HG02973 (cell line): ENCODE measurements at regions not wholly inside any gene's neighbourhood (a gene's known extent, or its start where the extent isn't known, plus 50 kb on each side); places are given as distances from the start of the nearest gene placed in this dataset.

Experiments
- ATAC-seq: cut with Tn5 transposase; IDR thresholded peaks from one replicate; pipeline ENCODE4 v1.9.1; 2021; ENCODE audit warnings: moderate library complexity; ENCODE audit not compliant: unreplicated experiment

DNA sequence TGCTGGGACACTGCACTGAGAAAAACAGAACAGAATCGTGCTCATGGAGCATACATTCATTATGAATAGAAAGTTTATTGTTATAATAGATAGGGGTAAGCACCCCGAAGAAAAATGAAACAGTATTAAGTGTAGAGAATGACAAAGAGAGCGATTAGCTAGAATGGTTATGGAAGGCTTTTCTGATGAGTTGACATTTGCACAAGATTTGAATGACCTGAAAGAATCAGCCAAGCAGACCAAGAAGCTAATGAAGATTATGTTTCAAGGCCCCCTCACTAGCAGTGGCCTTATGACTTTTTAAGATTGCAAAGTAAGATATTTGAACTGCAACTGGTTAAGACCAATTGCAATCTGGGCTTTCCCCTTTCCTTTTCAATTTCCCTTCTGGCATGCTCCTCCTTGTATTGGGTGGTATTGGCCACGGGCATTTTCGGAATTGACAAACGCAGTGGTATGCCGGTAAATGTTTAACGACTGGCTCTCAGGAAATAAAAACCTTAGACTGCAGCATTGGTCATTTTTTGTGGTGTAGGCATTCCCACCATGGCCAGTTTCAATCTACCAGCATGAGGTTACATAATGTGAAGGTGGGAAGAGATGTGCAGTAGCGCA, 120.0 kb upstream of the CITED2 start:
- ATAC-seq: no peak

DNA sequence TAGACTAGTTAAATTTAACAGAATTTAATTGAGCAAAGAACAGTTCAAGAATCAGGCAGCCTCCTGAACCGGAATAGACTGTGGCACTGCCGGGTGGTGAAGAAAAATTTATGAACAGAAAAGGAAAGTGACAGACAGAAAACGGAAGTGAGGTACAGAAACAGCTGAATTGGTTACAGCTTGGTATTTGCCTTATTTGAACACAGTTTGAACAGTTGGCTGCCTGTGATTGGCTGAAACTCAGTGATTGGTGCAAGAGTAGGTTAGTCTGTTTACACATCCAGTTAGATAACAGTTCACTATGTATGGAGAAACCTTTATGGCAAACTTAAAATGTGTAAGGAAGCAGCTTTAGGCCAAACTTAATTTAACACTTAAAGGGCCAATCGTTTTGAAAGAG, 116.0 kb upstream of the CITED2 start:
- ATAC-seq: no peak

- no peak for ATAC-seq
These were observed 112.0 kb upstream of the CITED2 start for GRCh38 chr6:139486476-139486799.

- ATAC-seq: no peak
These were observed 111.5 kb upstream of the CITED2 start for GRCh38 chr6:139485742-139486475.

GRCh38 chr6:139485185-139485584, 110.7 kb upstream of the CITED2 start:
- ATAC-seq: no peak

DNA sequence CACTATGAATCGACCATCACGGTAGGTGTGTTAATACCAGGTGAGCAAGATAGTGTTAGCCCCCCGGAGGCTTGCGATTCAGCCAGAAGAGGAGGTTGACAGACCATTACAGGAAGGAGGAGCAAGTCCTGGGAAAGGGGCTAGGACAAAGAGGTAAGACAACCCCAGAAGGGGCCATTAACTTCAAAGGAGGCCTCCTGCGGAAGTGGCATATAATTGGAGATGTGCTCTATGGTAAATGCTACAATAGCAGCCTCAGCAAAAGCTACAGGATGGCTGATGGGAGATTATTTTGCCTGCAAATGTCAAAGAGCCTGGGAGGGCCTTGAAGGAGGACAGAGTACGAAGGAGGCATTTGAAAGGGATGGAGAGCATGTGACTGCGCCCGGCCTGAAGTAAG, 108.6 kb upstream of the CITED2 start:
- ATAC-seq: no peak

- no peak for ATAC-seq
These were observed 107.8 kb upstream of the CITED2 start for GRCh38 chr6:139482287-139482686.

DNA sequence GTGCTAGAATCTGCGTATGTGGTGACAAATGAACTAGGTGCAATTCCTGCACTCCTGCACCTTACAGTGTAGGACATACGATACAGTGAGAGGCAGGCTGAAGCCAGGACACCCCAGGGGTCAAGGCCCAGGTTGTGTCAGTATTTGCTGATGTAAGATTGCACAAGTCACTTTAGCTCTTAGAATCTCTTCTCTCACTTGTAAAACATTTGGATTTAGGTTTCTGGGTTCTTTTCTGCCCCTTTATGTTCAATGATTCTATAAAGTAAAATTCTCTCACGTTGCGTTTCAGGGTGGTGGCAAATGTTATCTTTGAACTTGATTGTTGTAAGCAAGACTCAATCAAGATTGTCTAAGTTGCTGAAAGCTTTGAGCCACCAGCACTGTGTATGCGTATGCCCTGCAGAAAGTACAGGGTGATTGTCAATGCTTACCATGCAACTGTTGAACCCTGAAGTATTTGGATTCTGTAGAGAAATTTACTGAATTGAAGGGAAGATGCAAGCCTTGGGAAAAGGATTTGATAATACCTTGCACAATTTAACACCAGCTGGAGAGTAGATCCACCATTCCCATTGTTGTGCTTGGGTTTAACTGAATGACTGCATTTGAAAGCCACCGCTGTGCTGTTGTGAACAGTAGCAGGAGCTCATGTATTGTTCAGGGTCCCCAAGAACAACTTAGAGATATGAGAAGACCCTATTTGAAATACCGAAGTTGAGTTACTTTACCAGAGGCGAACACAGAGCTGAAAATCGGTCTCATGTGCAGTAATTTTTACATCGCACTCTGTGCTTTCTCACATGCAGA, 106.1 kb upstream of the CITED2 start:
- ATAC-seq: no peak

DNA sequence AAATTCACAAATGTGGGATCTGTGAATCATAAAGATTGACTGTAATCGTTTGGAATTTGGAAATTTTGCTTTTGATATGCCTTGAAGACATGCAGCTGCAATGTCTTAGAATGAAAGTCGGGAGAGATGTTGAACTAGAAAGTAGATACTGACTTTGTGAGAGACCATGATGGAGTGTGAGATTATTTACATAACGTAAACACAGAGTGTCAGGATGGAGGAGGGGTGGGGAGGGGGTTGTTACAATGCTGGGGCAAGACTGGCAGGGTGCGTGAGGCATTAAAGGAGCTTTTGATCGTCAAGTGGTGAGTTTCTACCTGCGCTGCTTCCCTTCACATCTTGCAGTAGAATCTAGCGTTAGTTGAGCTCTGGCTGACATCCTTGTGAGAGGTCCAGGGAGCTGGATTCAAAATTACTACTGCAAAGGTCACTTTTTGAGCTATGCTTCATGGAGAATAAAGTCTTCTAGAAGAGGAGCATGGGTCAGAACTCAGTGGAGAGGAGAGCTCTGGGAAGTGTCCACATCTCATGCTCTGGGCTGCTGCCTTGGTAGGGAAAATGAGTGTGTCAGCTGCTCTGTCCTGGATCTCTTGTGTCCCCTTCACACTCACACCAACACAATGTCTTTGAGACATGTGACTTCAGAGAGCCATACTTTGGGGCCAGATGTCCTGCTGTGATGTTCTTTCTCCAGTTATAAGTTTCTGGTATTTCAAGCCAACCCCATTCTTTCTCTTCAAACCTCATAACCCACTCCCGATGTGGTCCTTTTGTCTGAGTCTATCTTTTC, 105.2 kb upstream of the CITED2 start:
- no peak for ATAC-seq

- no peak for ATAC-seq
These were observed 101.2 kb upstream of the CITED2 start for GRCh38 chr6:139475646-139476045.

- no peak for ATAC-seq
These were observed 100.8 kb upstream of the CITED2 start for GRCh38 chr6:139475241-139475640.

- ATAC-seq: no peak
These were observed 100.0 kb upstream of the CITED2 start for GRCh38 chr6:139474145-139475108.

- no peak for ATAC-seq
These were observed 99.3 kb upstream of the CITED2 start for GRCh38 chr6:139473731-139474130.

DNA sequence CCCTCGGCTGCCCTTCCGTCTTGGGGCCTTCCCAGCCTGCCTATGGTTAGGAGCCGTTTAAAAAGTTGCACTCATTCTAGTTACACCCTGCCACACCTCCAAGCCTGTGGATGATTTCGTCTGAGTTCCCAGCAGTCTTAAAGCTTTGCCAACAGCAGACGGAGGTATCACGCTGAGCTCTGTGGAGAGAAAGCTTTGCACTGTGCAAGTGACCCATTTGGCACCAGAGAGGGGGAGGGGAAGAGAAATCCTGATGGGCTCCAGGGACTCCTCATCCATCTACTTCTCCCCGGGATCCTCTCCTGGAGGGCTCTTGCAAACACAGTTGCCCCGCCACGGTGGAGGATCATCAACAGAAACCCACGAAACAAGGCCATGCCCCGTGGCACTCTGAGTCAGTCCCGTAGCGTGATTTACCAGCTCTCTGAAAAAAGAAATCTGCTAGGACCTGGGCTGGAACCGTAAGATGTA, 98.8 kb upstream of the CITED2 start:
- no peak for ATAC-seq

GRCh38 chr6:139472351-139473015, 98.0 kb upstream of the CITED2 start:
- no peak for ATAC-seq

- no peak for ATAC-seq
These were observed 96.5 kb upstream of the CITED2 start for GRCh38 chr6:139470997-139471396.

- ATAC-seq: no peak
These were observed 93.9 kb upstream of the CITED2 start for GRCh38 chr6:139468178-139468819.

DNA sequence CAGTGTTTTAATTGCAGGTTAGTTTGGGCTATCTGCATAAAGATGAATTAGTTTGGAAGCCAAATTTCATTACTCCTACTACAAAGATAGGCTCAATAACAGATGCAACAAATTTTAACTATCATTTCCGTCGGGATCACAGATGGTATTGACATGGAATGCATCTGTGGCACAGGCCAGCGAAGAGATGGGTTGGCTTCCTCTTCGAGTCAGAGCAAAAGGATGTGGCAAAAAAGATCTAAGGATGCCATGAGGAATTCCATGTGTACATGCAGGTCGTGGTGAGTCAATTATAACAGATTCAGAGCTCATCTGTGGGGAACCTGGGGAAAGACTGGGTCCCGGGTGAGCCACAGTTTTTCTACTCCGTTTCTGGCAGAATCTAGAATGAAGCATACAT, 83.0 kb upstream of the CITED2 start:
- ATAC-seq: no peak
